GM21825 (cell line): ENCODE measurements at regions not wholly inside any gene's neighbourhood (a gene's known extent, or its start where the extent isn't known, plus 50 kb on each side); places are given as distances from the start of the nearest gene placed in this dataset.

Source experiments
- ATAC-seq: cut with Tn5 transposase; IDR thresholded peaks from one replicate; pipeline ENCODE4 v1.9.1; 2021; ENCODE audit warnings: mild to moderate bottlenecking, moderate library complexity; ENCODE audit not compliant: unreplicated experiment

DNA sequence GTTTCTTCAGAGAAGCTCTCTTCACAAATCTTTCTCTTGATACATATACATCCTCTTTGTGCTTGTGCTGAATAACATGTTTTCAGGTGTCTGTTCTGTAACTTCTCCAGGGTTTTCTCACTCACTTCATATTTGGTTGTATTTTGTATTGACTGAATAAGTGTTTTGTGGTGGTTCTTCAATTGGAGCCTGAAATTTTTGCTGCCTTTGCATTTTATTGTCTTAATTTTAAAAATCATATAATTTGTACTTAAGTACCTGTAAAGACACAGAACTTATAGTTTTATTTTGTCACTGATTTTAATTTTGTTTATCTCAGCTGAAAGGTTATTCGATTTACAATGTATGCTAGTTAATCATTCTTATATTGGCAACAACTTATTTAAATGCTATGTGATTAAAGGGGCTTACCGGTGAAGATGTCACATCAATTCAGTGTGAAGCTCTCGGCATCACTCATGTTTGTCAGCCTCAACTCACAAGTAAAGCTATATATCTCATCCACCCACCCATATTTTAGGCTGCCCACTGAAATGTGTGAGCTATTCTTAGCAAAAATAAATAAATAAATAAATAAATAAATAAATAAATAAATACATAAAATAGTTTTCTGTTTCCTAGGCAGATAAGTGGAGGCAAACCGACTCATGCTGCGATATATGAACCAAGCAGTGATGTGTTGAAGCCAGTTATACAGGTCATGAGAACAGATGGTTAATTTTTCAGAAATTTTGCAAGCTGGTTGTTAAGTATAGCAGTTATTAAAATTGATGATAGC lies 76.4 kb upstream of the FSTL5 start:
- ATAC-seq: no peak

DNA sequence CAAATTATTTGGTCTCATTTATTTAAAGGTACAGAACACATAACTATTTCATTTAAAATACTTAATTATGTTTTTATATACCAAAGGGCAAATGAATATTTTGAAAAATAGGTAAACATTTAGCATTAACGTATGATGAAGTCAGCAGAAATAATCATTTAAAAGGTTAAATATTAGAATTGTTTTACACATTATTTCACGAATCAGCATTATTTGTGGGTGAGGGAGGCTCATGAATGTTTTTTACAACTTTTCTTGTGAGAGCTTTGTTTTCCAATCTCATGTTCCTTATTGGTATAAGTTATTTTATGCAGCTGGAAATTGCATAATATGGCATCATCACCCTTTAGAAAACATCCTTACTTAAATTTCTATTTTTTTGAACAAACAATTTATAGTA lies 73.9 kb upstream of the FSTL5 start:
- no peak for ATAC-seq

- ATAC-seq: no peak
These were observed 70.8 kb upstream of the FSTL5 start for GRCh38 chr4:162234595-162234994.

GRCh38 chr4:162232349-162232748 lies 68.5 kb upstream of the FSTL5 start:
- ATAC-seq: no peak

- ATAC-seq: no peak
These were observed 65.9 kb upstream of the FSTL5 start for GRCh38 chr4:162229670-162230069.

DNA sequence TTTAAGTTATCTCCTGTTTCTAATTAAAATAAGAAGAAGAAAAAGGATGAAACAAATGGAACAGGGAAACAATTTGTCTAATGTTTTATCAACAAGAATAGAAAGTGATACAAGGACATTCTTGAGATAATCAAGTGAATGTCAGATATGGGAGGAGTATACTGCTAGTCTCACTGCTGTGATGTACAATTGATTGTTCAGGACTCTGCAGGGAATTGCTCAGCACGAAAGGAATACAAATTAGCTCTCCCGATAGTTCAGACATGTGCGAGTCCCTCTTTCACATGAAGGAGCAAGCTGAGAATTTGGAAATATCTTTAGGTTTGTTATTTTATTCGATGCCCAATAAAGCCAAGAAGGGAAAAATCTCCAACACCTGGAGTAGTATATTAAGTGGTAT lies 57.3 kb upstream of the FSTL5 start:
- no peak for ATAC-seq
